HG03139 (cell line): ENCODE measurements at regions not wholly inside any gene's neighbourhood (a gene's known extent, or its start where the extent isn't known, plus 50 kb on each side); places are given as distances from the start of the nearest gene placed in this dataset.
"Not testable (repeated sequence)": the region's sequence is repeated elsewhere in the genome, so short reads cannot be mapped to it uniquely, and the experiment has no call there.

Experiments used
- ATAC-seq: cut with Tn5 transposase; IDR thresholded peaks from one replicate; pipeline ENCODE4 v1.9.1; 2021; ENCODE audit not compliant: unreplicated experiment

GRCh38 chr12:83427586-83428136 lies 741.0 kb downstream of the TMTC2 start:
- ATAC-seq = not testable (repeated sequence)

- no peak for ATAC-seq
Observed at GRCh38 chr12:83414981-83415380, 728.3 kb downstream of the TMTC2 start.

DNA sequence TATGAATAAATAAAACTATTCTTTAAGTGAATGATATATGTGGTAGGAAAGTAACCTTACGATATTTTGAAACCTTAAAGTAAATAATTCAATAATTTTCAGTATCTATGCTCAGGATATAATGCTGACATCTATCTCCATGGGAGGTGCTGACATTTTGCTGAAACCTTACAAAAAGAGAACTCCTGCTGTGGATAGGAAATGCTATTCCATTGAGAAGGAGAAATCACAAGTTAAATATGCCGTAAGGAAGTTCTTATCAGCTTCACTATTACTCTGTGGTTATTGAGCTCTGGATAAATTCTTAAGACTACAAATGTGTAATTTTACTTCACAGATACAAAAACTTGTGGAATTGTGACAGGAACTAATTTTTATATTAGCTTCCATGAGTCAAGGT lies 722.1 kb downstream of the TMTC2 start:
- ATAC-seq = no peak

- ATAC-seq = no peak
Observed at GRCh38 chr12:83408146-83408545, 721.4 kb downstream of the TMTC2 start.

DNA sequence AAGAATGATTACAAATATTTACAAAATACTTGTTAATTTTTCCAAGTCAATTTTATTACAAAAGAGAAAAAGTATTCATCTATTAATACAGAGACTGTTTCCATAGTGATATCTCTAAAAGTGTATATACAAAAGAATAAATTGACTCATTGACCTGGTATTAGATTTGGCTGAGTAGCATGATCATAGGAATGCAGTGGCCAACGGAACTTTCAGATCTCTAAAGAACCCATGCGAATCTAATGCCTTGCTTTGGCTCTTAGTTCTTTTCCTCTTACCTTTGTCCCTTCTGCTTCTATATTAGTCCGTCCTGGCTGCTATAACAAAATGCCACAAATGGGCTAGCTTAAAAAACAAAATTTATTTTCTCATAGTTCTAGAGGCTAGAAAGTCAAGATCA lies 717.8 kb downstream of the TMTC2 start:
- no peak for ATAC-seq

- no peak for ATAC-seq
Observed at GRCh38 chr12:83390186-83390585, 703.5 kb downstream of the TMTC2 start.

DNA sequence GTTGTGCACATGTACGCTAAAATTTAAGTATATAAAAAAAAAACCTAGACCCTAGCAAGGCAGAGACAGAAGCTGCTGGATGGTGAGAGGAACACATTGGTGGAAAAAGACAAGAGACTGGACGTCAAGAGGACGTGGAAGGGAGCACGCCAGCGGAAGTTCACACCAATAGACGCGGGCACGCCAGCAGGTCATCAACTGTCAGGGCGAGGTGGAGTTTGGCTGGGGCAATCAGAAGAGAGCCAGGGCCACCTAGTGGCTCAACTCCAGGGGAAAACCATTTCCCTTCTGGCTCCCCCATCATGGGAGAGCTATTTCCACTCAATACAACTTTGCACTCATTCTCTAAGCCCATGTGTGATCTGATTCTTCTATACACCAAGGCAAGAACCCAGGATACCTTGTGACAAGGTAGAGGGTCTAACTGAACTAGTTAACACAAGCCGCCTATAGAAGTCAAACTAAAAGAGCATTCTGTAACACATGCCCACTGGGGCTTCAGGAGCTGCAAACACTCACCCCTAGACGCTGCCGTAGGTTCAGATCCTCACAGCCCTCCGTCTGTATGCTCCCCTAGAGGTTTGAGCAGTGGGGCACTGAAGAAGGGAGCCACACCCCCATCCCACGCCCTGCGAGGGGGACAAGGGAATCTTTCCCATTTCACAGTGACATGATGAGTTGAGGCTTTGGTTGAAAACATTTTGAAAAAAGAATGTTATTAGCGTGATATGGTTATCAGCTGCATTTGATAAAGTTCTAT lies 702.7 kb downstream of the TMTC2 start:
- ATAC-seq = no peak

DNA sequence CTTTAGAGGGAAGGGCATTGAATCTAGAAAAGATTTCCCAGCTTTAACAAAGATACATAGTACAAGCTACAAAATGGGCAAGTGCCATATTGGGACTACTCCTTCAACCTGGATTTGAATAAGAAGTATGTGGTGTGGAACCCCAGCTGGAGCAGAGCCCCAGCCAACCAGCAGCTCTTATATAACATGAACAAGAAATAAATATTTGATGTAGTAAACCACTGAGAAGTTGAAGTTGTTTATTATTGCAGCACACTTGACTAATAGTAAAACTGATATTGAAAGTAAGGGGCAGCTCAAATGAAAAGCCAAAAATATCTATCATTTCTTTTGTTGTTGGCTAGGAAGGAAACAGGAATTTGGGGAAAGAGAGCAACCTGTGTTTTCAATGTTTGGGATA lies 701.8 kb downstream of the TMTC2 start:
- no peak for ATAC-seq

- ATAC-seq = no peak
Observed at GRCh38 chr12:83386527-83387264, 700.0 kb downstream of the TMTC2 start.

GRCh38 chr12:83378186-83378727 lies 691.6 kb downstream of the TMTC2 start:
- no peak for ATAC-seq

DNA sequence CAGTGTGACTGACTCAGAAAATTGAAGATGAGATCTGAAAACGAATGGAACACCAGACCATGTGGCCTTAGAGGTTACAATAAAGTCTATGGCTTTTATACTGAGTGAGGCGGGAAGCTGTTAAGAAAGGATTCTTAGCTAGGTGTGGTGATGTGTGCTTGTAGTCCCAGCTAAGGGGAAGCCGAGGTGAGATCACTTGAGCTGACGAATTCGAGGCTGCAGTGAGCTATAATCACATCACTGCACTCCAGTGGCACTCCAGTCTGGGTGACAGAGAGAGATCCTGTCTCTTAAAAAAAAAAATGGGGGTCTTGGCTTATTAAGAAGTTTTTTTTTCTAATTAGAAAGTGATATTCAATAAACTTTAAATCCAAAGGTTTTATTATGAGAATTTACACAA lies 678.6 kb downstream of the TMTC2 start:
- no peak for ATAC-seq

GRCh38 chr12:83361475-83361874 lies 674.8 kb downstream of the TMTC2 start:
- ATAC-seq = no peak

DNA sequence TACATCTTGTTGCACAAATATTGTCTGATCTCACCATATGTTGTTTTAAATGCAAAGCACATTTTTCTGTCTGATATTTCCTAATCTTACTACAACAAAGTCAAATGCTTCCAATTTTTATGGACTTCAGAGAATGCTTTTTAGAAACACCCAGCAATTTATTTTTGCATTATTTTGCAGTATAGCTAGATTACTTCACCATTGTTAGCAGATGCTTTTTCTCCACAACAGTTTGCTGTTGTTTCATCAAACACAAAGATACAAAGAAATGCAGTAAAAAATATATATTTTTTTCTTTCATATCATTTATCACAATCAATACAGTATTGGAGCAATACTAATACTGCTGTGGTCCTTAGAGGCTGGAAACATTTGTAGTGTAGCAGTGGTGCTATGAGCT lies 674.4 kb downstream of the TMTC2 start:
- ATAC-seq = no peak

- ATAC-seq = no peak
Observed at GRCh38 chr12:83349907-83350611, 663.4 kb downstream of the TMTC2 start.

DNA sequence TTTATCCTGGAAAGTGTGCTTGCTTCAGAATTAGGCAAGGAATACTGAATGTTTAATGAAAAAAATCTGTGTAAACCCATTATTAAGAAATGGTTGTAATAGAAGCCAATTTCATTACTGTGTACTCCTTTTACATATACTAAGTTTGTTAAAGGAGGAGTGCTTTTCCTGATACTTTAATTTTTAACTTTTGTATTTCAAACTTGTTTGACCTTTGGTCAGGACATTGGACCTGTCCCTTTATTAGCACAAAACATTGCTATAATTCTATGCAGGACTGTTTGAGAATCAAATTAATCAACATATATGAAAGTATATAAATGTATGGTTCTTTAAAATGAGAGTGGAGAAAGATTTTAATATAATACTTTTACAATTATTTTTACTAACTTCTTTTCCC lies 659.6 kb downstream of the TMTC2 start:
- ATAC-seq = no peak

GRCh38 chr12:83343767-83344166 lies 657.1 kb downstream of the TMTC2 start:
- ATAC-seq = no peak

- ATAC-seq = no peak
Observed at GRCh38 chr12:83335748-83336147, 649.0 kb downstream of the TMTC2 start.

DNA sequence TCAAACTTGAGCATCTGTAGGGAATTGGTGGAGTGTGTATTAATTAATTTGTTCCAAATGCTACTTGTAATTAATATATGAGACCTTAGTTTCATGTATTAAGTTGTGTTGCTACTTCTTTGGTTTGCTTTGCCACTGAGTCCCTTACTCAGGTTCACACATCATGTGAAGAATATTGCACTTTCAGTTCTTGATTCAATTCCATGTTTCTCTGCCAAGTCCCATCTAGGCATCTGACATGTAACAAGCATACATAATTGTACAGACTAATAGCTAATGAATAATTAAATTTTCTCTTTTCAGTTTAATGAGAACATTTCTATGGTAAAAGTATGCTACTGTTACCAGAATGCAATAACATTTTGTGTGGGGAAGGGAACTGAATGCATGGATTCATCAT lies 640.0 kb downstream of the TMTC2 start:
- no peak for ATAC-seq

DNA sequence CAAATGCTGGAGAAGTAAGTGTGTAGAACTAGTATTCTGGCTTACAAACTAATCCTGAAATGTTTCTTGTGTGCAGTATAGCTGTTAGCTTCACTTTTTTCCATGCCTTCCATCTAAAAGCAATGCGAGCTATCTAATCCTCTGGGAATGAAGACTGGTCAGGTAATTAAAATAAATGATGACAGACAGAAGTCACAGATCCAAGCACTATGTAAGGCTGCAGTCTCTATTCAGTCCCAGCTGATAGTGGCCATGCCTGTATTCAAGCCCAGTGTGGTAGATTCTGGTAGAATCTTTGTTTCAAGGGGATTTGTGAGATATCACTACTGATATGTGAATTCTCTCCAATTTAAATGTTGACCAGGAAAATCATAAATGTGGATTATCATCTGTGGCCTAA lies 637.2 kb downstream of the TMTC2 start:
- ATAC-seq = no peak

DNA sequence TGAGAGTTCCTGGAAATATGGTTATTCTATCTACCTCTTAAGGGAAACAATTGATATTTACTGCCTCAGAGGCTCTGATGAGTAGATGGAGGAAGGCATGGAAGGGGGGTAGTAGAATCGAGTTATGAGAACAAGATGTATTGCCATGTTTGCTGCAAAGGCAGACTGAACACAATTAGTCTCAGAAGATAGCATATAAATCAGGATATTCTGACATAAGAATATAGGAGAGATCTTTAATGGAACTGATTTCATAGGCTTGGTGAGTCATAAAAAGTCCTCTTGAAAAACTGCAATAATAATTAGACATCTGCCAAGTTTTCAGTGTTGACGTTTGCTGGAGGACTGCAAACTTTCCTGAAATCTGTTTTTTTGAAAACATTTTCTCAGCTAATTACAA lies 636.1 kb downstream of the TMTC2 start:
- no peak for ATAC-seq

DNA sequence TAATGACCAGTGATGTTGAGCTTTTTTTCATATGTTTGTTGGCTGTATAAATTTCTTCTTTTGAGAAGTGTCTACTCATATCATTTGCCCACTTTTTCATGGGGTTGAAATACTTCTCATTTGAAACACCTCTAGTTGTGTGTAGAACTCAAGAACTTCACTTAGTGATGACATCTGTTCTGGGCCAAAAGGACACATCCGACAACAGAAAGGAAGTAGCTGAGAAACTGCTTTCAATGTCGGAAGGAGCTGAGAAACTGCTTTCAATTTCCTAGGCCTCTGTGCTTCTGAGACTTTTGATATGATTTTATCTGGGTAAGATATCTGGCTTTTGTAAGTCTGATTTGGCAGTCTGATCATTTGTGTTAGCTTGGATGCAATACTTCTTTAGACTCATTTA lies 635.3 kb downstream of the TMTC2 start:
- no peak for ATAC-seq
